ACC112 (cell line): ENCODE measurements at regions not wholly inside any gene's neighbourhood (a gene's known extent, or its start where the extent isn't known, plus 50 kb on each side); places are given as distances from the start of the nearest gene placed in this dataset.

Experiments used
- H2AFZ ChIP-seq: fragments of 200-600 bp; sonication (generic); one replicate; pipeline ENCODE4 v1.6.0; 2017; ENCODE audit warnings: antibody characterized with exemption, low read length; ENCODE audit not compliant: unreplicated experiment
- H3K27ac ChIP-seq: fragments of 200-600 bp; sonication (generic); 2 replicates; pipeline ENCODE4 v1.5.1; 2014; ENCODE audit warnings: low read depth, mild to moderate bottlenecking, antibody characterized with exemption, low read length, moderate library complexity
- H3K27me3 ChIP-seq: fragments of 200-600 bp; sonication (generic); 2 replicates; pipeline ENCODE4 v1.6.1; 2014; ENCODE audit warnings: mild to moderate bottlenecking, antibody characterized with exemption, low read length, moderate library complexity, mixed read lengths; ENCODE audit not compliant: insufficient read depth
- H3K36me3 ChIP-seq: fragments of 200-600 bp; sonication (generic); 2 replicates; pipeline ENCODE4 v1.6.1; 2016; ENCODE audit warnings: mild to moderate bottlenecking, antibody characterized with exemption, low read length, moderate library complexity, mixed read lengths; ENCODE audit not compliant: insufficient read depth
- H3K4me1 ChIP-seq: fragments of 200-600 bp; sonication (generic); one replicate; pipeline ENCODE4 v1.6.1; 2016; ENCODE audit warnings: low read length, mixed read lengths; ENCODE audit not compliant: insufficient read depth, unreplicated experiment, control insufficient read depth
- H3K4me3 ChIP-seq: fragments of 200-600 bp; sonication (generic); 2 replicates; pipeline ENCODE4 v1.5.1; 2014; ENCODE audit warnings: mild to moderate bottlenecking, low read depth, low read length
- H3K79me2 ChIP-seq: fragments of 200-600 bp; sonication (generic); one replicate; pipeline ENCODE4 v1.6.0; 2016; ENCODE audit warnings: low read length; ENCODE audit not compliant: control insufficient read depth, unreplicated experiment, insufficient read depth

- no peaks in the 10 kb centered on the region for H3K4me1 ChIP-seq
- no peaks in the 10 kb centered on the region for H3K36me3 ChIP-seq
- no peaks in the 10 kb centered on the region for H3K27me3 ChIP-seq
- no peak overlapping the region for H2AFZ ChIP-seq
- no peaks in the 10 kb centered on the region for H3K79me2 ChIP-seq
- no peak overlapping the region for H3K4me3 ChIP-seq
- no peak overlapping the region for H3K27ac ChIP-seq
Observed at GRCh38 chr4:143097751-143098150, 87.0 kb upstream of the USP38 start.

DNA sequence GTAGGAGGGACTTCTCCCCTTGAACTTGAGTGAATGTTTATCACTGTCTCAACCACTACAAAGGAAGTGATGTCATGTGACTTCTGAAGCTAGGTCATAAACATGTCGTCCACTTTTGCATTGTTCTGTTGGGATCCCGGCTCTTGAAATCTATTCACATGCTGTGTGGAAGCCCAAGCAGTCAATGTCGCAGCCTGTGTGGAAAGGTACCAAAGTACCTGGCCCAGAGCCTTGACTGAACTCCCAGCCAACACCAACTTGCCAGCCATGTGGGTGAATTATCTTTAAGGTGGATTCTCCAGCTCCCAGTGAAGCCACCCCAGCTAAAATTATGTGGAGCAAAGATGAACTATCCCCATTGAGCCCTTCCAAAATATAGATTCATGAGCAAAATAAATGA, 85.0 kb upstream of the USP38 start:
- H3K27me3 ChIP-seq, result no peaks in the 10 kb centered on the region
- H3K79me2 ChIP-seq, result no peaks in the 10 kb centered on the region
- H2AFZ ChIP-seq, result no peak overlapping the region
- H3K4me3 ChIP-seq, result no peak overlapping the region
- H3K27ac ChIP-seq, result no peak overlapping the region
- no peaks in the 10 kb centered on the region for H3K4me1 ChIP-seq
- no peaks in the 10 kb centered on the region for H3K36me3 ChIP-seq

- no peaks in the 10 kb centered on the region for H3K36me3 ChIP-seq
- H3K4me3 ChIP-seq, result no peak overlapping the region
- no peak overlapping the region for H3K27ac ChIP-seq
- H3K27me3 ChIP-seq, result no peaks in the 10 kb centered on the region
- no peaks in the 10 kb centered on the region for H3K79me2 ChIP-seq
- no peaks in the 10 kb centered on the region for H3K4me1 ChIP-seq
- no peak overlapping the region for H2AFZ ChIP-seq
Observed at GRCh38 chr4:143109376-143109775, 75.3 kb upstream of the USP38 start.

GRCh38 chr4:143118663-143119062, 66.1 kb upstream of the USP38 start:
- Histone ChIP-seq H3K27me3 (no peaks in the 10 kb centered on the region), H3K79me2 (no peaks in the 10 kb centered on the region), H3K4me3 (no peak overlapping the region), H3K4me1 (no peaks in the 10 kb centered on the region), H3K27ac (no peak overlapping the region), H2AFZ (no peak overlapping the region), H3K36me3 (no peaks in the 10 kb centered on the region)

- no peak overlapping the region for H2AFZ ChIP-seq
- no peaks in the 10 kb centered on the region for H3K4me1 ChIP-seq
- H3K27me3 ChIP-seq, result no peaks in the 10 kb centered on the region
- H3K27ac ChIP-seq, result no peak overlapping the region
- no peaks in the 10 kb centered on the region for H3K79me2 ChIP-seq
- H3K4me3 ChIP-seq, result no peak overlapping the region
- no peaks in the 10 kb centered on the region for H3K36me3 ChIP-seq
Observed at GRCh38 chr4:143127621-143128020, 57.1 kb upstream of the USP38 start.

DNA sequence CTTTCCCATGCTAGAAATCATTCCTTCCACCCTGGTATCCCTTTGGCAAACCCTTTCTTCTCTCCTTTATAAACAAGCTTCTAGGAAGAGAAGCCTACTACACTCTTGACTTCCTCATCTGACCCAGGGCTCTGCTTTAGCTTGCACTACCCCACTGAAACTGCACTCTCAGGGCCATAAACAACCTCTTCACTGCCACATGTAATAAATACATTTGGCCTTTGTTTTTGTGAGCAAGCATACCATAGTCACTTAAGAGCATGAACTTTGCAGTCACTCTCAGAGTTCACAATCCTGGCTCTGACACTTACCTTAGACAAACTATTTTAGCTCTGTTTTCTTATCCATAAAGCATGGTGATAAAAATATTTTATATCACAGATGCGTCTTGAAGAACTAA, 50.7 kb upstream of the USP38 start:
- H3K27me3 ChIP-seq, result no peaks in the 10 kb centered on the region
- no peak overlapping the region for H2AFZ ChIP-seq
- H3K4me1 ChIP-seq, result no peaks in the 10 kb centered on the region
- H3K4me3 ChIP-seq, result no peak overlapping the region
- no peak overlapping the region for H3K27ac ChIP-seq
- H3K36me3 ChIP-seq, result no peaks in the 10 kb centered on the region
- no peaks in the 10 kb centered on the region for H3K79me2 ChIP-seq
